ENCODE measurements at regions not wholly inside any gene's neighbourhood (a gene's known extent, or its start where the extent isn't known, plus 50 kb on each side); places are given as distances from the start of the nearest gene placed in this dataset.

- Histone ChIP-seq H2AFZ (ENCODE audit: low read depth) (no peak overlapping the region), H4K20me1 (ENCODE audit: insufficient read depth) (no peaks in the 10 kb centered on the region)
Measured at GRCh38 chr13:73331556-73331955, 272.8 kb downstream of the KLF5 start.

DNA sequence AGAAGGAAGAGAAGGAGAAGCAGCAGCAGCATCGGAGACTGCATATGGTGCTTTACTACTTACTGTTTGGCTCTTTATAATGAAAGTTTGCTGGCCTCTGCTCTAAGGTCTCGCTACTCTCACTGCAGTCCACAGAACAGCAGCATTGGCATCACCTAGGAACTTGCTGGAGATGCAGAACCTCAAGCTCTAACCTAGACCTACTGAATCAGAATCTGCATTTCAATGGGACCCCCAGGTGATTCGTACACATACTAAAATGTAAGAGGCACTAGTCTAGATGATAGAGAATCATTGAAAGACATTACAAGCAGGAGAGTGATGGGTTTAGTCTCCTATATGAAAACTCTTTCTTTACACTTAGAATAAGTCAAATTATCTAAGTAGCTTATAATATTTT, 270.6 kb downstream of the KLF5 start:
- no peaks in the 10 kb centered on the region for H3K36me3 ChIP-seq (ENCODE audit: insufficient read depth)
- no peaks in the 10 kb centered on the region for H3K4me1 ChIP-seq (ENCODE audit: low read depth, poor library complexity, severe bottlenecking)
- no peak overlapping the region for H2AFZ ChIP-seq (ENCODE audit: low read depth)
- H4K20me1 ChIP-seq (ENCODE audit: insufficient read depth) = no peaks in the 10 kb centered on the region
- no peak overlapping the region for H3K9ac ChIP-seq
- no peak overlapping the region for H3K27ac ChIP-seq
- H3K27me3 ChIP-seq (ENCODE audit: insufficient read depth, low read depth) = no peaks in the 10 kb centered on the region
- no peak overlapping the region for H3K4me2 ChIP-seq
- no peaks in the 10 kb centered on the region for H3K79me2 ChIP-seq (ENCODE audit: insufficient read depth, low read depth)
- no peak overlapping the region for H3K4me3 ChIP-seq (IDR thresholded peaks at IDR 0.05; ENCODE audit: insufficient read depth, low read depth, low read length)
- no peak for TF ChIP-seq CTCF (conservative IDR thresholded peaks at IDR 0.05; ENCODE audit: low read depth, low read length)

More at GRCh38 chr13:73331556-73331955, 272.8 kb downstream of the KLF5 start:
- H3K27ac ChIP-seq = no peak overlapping the region
- no peak overlapping the region for H3K9ac ChIP-seq
- no peak overlapping the region for H3K4me3 ChIP-seq (IDR thresholded peaks at IDR 0.05; ENCODE audit: insufficient read depth, low read depth, low read length)
- H3K4me2 ChIP-seq = no peak overlapping the region
- no peaks in the 10 kb centered on the region for H3K36me3 ChIP-seq (ENCODE audit: insufficient read depth)
- no peaks in the 10 kb centered on the region for H3K79me2 ChIP-seq (ENCODE audit: insufficient read depth, low read depth)
- TF ChIP-seq CTCF (conservative IDR thresholded peaks at IDR 0.05; ENCODE audit: low read depth, low read length) = no peak
- no peaks in the 10 kb centered on the region for H3K27me3 ChIP-seq (ENCODE audit: insufficient read depth, low read depth)
- H3K4me1 ChIP-seq (ENCODE audit: low read depth, poor library complexity, severe bottlenecking) = no peaks in the 10 kb centered on the region

DNA sequence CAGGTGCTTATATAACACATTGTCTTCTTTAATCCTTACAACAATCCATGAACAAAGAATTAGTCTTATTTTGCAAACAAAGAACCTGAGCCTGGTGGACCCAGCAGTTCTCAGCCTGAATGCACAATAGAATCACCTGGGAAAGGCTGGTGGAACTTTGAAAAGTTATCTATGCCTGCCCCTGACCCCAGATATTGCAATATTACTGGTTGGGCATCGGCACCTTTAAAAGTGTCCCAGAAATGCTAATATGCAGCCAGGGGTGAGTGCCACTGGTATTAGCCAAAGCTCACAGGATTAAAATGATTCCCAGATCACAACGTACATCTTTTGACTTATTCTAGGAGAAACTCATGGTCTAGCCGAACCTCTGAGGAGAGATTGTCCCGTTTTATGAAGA, 268.8 kb downstream of the KLF5 start:
- Histone ChIP-seq H3K4me3 (IDR thresholded peaks at IDR 0.05; ENCODE audit: insufficient read depth, low read depth, low read length) (no peak overlapping the region), H3K27ac (no peak overlapping the region), H3K27me3 (ENCODE audit: insufficient read depth, low read depth) (no peaks in the 10 kb centered on the region), H4K20me1 (ENCODE audit: insufficient read depth) (no peaks in the 10 kb centered on the region), H3K4me2 (no peak overlapping the region), H3K79me2 (ENCODE audit: insufficient read depth, low read depth) (no peaks in the 10 kb centered on the region), H3K9ac (no peak overlapping the region), H3K4me1 (ENCODE audit: low read depth, poor library complexity, severe bottlenecking) (no peaks in the 10 kb centered on the region), H2AFZ (ENCODE audit: low read depth) (no peak overlapping the region), H3K36me3 (ENCODE audit: insufficient read depth) (no peaks in the 10 kb centered on the region)
- TF ChIP-seq CTCF (conservative IDR thresholded peaks at IDR 0.05; ENCODE audit: low read depth, low read length) = no peak

DNA sequence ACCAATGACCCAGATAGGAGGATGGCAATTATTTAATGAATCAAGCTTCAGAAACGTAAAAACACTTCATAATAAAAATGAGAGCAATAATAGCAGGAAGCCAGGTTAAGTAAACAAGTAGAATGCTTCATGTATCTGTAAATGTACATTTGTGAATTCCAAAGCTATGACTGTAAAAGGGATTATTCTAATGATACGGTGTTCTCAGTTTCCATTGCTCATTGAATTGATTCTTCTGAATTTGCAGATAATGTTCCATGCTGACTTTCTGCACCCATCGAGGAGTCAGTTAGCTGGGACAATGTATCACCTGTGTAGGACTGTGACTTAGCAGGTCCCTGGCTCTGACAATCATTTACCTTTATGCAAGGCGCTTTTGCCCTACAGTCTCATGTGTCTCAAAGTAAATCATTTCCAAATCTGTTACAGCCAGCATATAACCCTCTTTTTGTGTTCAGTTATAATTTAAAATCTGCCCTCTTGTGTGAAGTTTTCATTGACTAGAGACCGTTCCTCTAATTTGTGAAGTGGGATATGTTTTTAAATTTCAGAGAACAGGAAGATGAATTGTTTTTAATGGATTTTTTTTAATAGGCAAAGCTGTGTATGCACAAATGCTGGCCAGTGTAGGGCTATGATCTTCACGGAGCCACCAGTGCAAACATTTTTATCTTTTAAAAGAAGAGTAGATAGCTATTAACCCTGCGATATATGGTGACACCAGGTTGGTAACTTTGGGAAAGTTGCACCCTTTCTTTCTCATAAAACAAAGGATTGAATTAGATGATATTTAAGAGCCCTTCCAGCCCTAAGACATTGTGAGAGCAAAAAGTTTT, 267.1 kb downstream of the KLF5 start:
- Histone ChIP-seq H4K20me1 (ENCODE audit: insufficient read depth) (no peaks in the 10 kb centered on the region), H3K36me3 (ENCODE audit: insufficient read depth) (no peaks in the 10 kb centered on the region), H3K27me3 (ENCODE audit: insufficient read depth, low read depth) (no peaks in the 10 kb centered on the region), H3K4me1 (ENCODE audit: low read depth, poor library complexity, severe bottlenecking) (no peaks in the 10 kb centered on the region), H3K4me3 (IDR thresholded peaks at IDR 0.05; ENCODE audit: insufficient read depth, low read depth, low read length) (no peak overlapping the region), H2AFZ (ENCODE audit: low read depth) (no peak overlapping the region), H3K79me2 (ENCODE audit: insufficient read depth, low read depth) (no peaks in the 10 kb centered on the region), H3K4me2 (no peak overlapping the region), H3K9ac (no peak overlapping the region), H3K27ac (no peak overlapping the region)
- TF ChIP-seq CTCF (conservative IDR thresholded peaks at IDR 0.05; ENCODE audit: low read depth, low read length) = no peak
